ENCODE measurements at regions not wholly inside any gene's neighbourhood (a gene's known extent, or its start where the extent isn't known, plus 50 kb on each side); places are given as distances from the start of the nearest gene placed in this dataset.
"Not testable (repeated sequence)": the region's sequence is repeated elsewhere in the genome, so short reads cannot be mapped to it uniquely, and the experiment has no call there.

DNA sequence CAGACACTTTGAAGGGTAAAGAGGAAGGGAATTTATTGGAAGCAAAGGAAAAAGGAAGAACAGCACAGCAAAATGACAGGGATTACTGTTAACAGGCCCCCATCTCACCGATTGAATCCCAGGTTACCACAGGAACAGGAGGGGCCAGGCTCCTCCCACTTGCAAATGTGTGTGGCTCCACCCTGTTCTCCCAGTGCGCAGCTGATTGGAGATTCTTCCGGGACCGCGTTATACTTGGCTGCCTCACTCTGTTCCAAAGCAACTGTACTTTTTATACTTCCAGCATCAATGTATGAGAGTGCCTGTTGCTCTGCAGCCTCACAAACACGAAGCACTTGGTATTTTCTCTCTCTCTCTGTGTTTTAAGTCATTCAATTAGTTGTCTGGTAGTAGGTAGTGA, 273.6 kb upstream of the MDGA2 start:
- Mint-ChIP-seq H3K9me3 (peaks cover 3 to 7% of the 10 kb centered on the region in 2 donors), H3K27ac (no peak overlapping the region), H3K27me3 (no peaks in the 10 kb centered on the region), H3K4me3 (no peak overlapping the region), H3K36me3 (ENCODE audit: insufficient read depth) (no peaks in the 10 kb centered on the region), H3K4me1 (ENCODE audit: low read depth in 2 of 2) (no peaks in the 10 kb centered on the region)
- ATAC-seq (replicated peaks) = no peak
- no peak for DNase-seq

DNA sequence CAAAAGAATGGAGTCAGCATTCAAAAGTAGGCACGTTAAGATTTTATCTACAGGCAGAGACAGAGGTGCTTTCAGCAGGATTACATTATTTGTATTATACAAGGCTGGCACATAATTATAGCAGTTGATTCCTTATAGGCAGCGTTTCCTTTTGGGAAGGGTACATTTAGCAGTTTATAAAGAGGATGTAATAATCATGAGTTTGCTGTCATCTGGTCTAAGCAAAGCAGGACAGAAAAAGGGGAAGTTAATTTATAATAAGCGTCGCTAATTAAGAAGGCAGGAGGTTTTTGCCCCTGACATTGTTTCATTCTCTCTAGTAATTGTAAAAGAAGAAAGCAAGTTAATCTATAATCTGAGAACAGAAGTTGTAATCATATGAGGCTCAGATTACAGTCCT, 259.9 kb upstream of the MDGA2 start:
- no peak overlapping the region for H3K4me3 Mint-ChIP-seq
- DNase-seq = no peak
- H3K27me3 Mint-ChIP-seq = no peaks in the 10 kb centered on the region
- peaks cover 4 to 15% of the 10 kb centered on the region in 2 donors for H3K9me3 Mint-ChIP-seq
- H3K27ac Mint-ChIP-seq = no peak overlapping the region
- ATAC-seq (replicated peaks) = no peak
- H3K4me1 Mint-ChIP-seq (ENCODE audit: low read depth in 2 of 2) = no peaks in the 10 kb centered on the region
- H3K36me3 Mint-ChIP-seq (ENCODE audit: insufficient read depth) = no peaks in the 10 kb centered on the region

DNA sequence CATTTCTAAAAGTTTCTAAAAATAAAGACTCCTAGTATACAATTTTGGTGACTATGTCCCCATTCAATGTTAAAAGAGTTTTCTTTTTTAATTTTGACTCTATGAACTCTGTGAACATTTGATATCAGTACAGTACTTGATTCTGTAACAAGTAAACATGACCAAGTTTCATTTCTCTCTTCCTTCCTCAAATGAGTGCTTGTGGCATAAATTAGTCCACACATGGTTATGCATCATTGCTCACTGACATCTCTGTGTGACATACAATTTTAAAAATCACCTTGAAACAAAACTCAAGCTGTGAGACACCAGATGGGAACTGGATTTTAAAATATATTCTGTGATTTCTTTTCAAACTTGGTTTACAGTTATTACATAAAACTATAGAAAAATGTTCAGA, 253.9 kb upstream of the MDGA2 start:
- ATAC-seq (replicated peaks) = no peak
- H3K36me3 Mint-ChIP-seq (ENCODE audit: insufficient read depth) = no peaks in the 10 kb centered on the region
- no peak for DNase-seq
- no peak overlapping the region for H3K4me3 Mint-ChIP-seq
- peaks cover 3 to 23% of the 10 kb centered on the region in 2 donors for H3K9me3 Mint-ChIP-seq
- no peaks in the 10 kb centered on the region for H3K27me3 Mint-ChIP-seq
- no peak overlapping the region for H3K27ac Mint-ChIP-seq
- H3K4me1 Mint-ChIP-seq (ENCODE audit: low read depth in 2 of 2) = no peaks in the 10 kb centered on the region

DNA sequence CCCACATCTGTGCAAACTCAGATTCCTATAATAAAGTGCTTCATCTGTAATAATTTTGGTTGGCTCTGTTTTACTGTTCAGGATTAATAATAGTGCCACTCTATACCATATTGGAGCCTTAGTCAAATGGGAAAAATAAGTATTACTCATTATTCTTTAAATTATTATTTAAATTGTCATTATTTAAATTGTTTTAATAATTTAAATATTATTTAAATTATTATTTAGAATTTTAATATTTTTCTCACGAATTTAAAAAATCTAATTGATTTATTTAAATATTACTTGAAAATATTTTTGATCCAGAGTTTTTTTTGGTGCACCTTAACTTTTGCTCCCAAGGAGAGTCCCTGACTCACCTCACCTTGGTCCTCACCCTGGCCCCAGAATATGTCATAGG, 245.7 kb upstream of the MDGA2 start:
- Mint-ChIP-seq H3K36me3 (ENCODE audit: insufficient read depth) (no peaks in the 10 kb centered on the region), H3K4me1 (ENCODE audit: low read depth in 2 of 2) (no peaks in the 10 kb centered on the region), H3K27me3 (no peaks in the 10 kb centered on the region), H3K27ac (no peak overlapping the region), H3K4me3 (no peak overlapping the region), H3K9me3 (peaks cover 0 to 7% of the 10 kb centered on the region in 2 donors)
- DNase-seq = no peak
- ATAC-seq (replicated peaks) = no peak

DNA sequence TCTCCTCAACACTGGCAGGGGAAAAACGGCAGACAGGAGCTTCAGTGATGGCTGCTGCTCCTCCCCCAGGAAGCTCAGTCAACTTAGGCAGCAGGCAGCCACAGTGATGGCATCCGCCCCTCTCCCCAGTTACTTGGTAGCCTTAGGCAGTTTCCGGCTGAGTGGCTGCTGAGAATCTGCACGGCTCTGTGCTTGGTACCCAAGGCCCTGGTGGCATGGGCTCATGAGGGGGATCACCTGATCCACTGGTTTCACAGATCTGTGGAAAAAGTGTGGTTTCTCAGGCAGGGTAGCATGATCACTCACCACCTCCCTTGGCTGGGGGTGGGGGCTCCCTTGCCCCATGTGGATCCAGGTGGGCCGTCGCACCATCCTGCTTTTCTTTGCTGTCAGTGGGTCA, 244.6 kb upstream of the MDGA2 start:
- Mint-ChIP-seq H3K4me3 (no peak overlapping the region), H3K36me3 (ENCODE audit: insufficient read depth) (no peaks in the 10 kb centered on the region), H3K9me3 (peaks cover 0 to 7% of the 10 kb centered on the region in 2 donors), H3K27me3 (no peaks in the 10 kb centered on the region), H3K27ac (no peak overlapping the region), H3K4me1 (ENCODE audit: low read depth in 2 of 2) (no peaks in the 10 kb centered on the region)
- DNase-seq = no peak
- no peak for ATAC-seq (replicated peaks)

DNA sequence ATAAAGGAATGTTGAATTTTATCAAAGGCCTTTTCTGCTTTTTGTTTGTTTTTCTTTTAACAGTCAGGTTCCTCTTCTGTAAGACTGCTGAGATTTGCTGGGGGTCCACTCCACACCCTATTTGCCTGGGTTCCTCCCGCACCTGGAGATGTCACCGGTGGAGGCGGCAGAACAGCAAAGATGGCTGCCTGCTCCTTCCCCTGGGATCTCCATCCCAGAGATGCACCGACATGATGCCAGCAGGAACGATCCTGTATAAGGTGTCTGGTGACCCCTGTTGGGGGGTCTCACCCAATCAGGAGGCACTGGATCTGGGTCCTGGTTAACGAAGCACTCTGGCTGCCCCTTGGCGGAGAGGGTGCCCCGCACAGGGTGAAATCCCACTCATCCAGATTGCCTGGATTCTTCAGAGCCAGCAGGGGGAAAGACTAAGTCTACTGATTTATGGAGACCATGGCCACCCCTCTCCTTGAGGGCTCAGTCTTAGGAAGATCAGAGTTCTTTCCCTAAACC, 244.0 kb upstream of the MDGA2 start:
- no peak overlapping the region for H3K4me3 Mint-ChIP-seq
- H3K4me1 Mint-ChIP-seq (ENCODE audit: low read depth in 2 of 2) = no peaks in the 10 kb centered on the region
- no peak overlapping the region for H3K27ac Mint-ChIP-seq
- H3K27me3 Mint-ChIP-seq = no peaks in the 10 kb centered on the region
- H3K9me3 Mint-ChIP-seq = peaks cover 0 to 7% of the 10 kb centered on the region in 2 donors
- ATAC-seq (replicated peaks) (no peak), DNase-seq (no peak)
- no peaks in the 10 kb centered on the region for H3K36me3 Mint-ChIP-seq (ENCODE audit: insufficient read depth)

DNA sequence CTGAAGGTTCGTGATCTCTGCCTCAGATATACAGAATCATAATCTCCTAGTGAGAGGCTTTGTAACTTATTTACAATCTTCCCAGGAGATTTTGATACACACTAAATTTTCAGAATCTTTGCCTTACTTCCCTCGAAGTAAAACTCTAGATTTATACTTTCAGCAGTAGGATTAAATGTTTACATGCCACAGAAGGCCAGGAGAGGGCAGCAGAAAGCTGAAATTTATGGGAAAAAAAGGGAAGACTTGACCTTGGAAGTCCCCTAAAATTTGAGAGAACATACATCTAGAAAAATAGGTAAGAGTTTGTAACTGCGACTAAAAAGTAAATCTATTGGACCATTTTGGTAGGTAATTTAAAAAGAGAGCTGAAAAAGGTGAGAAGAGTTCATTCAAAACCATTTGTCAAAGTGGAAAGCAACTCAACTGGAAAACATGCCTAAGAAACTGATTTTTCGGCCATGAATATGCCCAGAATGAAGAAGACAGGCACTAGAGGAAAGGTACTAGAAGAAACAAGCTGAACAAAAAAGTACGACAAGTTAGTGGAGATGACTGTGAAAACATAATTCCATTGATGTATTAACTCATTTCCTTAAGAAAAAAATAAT, 242.0 kb upstream of the MDGA2 start:
- Mint-ChIP-seq H3K27ac (no peak overlapping the region), H3K36me3 (ENCODE audit: insufficient read depth) (no peaks in the 10 kb centered on the region), H3K4me3 (no peak overlapping the region), H3K27me3 (no peaks in the 10 kb centered on the region), H3K4me1 (ENCODE audit: low read depth in 2 of 2) (no peaks in the 10 kb centered on the region), H3K9me3 (peaks cover 2 to 7% of the 10 kb centered on the region in 2 donors)
- DNase-seq (no peak), ATAC-seq (replicated peaks) (no peak)

DNA sequence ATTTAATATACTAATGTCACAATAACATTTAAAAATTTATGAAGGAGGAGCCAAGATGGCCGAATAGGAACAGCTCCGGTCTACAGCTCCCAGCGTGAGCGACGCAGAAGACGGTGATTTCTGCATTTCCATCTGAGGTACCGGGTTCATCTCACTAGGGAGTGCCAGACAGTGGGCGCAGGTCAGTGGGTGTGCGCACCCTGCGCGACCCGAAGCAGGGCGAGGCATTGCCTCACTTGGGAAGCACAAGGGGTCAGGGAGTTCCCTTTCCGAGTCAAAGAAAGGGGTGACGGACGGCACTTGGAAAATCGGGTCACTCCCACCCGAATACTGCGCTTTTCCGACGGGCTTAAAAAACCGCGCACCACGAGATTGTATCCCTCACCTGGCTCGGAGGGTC, 225.7 kb upstream of the MDGA2 start:
- ATAC-seq (replicated peaks); H3K27ac Mint-ChIP-seq; H3K36me3 Mint-ChIP-seq (ENCODE audit: insufficient read depth); DNase-seq; H3K27me3 Mint-ChIP-seq; H3K4me1 Mint-ChIP-seq (ENCODE audit: low read depth in 2 of 2); H3K4me3 Mint-ChIP-seq; H3K9me3 Mint-ChIP-seq: not testable (repeated sequence)

DNA sequence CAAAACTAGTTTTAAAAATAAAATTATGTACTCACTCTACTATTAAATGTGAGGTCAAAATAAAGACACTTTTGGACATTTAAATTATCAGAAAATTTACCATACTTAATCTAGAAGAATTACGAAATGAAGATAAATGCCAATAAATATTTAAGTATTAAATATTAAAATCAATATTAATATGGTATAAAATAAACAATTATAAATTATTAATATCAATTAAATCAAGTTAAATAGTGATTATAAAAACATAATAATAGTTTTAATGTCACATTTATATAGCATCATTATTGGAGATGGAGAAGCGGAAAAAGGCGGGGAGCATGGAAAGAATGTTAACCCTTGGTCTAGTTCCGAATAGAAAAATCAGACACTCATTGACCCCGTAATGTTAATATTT, 224.3 kb upstream of the MDGA2 start:
- Mint-ChIP-seq H3K27me3 (no peaks in the 10 kb centered on the region), H3K4me1 (ENCODE audit: low read depth in 2 of 2) (no peaks in the 10 kb centered on the region), H3K9me3 (peaks cover 0 to 4% of the 10 kb centered on the region in 2 donors), H3K27ac (no peak overlapping the region), H3K4me3 (no peak overlapping the region), H3K36me3 (ENCODE audit: insufficient read depth) (no peaks in the 10 kb centered on the region)
- ATAC-seq (replicated peaks) (no peak), DNase-seq (no peak)

DNA sequence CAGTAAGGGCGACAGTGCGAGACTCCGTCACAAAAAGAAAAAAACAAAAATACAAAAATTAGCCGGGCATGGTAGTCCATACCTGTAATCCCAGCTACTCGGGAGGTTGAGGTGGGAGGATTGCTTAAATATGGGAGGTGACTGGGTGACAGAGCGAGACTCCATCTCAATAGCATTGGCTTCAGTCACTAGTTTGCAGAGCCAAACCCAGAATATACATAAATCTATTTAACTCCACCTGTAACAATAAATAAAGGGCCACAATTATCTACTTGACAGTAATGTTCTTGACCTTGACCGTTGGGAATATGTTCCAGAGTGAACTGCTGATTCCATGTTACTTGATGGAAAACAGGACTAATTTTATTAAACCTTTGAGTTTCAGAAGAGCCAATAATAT, 198.9 kb upstream of the MDGA2 start:
- Mint-ChIP-seq H3K4me1 (ENCODE audit: low read depth in 2 of 2) (no peaks in the 10 kb centered on the region), H3K27ac (no peak overlapping the region), H3K9me3 (peaks cover 5 to 7% of the 10 kb centered on the region in 2 donors), H3K36me3 (ENCODE audit: insufficient read depth) (no peaks in the 10 kb centered on the region), H3K4me3 (no peak overlapping the region), H3K27me3 (no peaks in the 10 kb centered on the region)
- ATAC-seq (replicated peaks) (no peak), DNase-seq (no peak)

DNA sequence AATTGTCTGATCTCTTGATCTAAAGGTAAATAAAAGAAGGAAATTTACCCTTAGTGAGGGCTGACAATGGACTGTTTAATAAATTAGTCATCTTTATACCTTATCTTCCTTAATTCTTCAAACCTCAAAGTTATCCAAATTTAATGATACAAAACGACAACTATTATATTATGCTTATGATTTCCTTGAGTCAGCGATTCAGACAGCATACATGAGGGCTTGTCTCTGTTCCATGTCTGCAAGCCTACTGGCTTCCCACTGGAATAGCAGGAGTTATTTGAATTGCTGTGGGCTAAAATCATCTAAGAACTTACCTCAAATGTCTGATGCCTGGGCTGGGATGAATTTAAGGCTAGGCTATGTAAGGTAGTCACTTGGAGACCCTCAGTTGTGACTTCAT, 197.2 kb upstream of the MDGA2 start:
- no peaks in the 10 kb centered on the region for H3K36me3 Mint-ChIP-seq (ENCODE audit: insufficient read depth)
- H3K4me3 Mint-ChIP-seq = no peak overlapping the region
- no peaks in the 10 kb centered on the region for H3K27me3 Mint-ChIP-seq
- no peak for ATAC-seq (replicated peaks)
- DNase-seq = no peak
- no peaks in the 10 kb centered on the region for H3K4me1 Mint-ChIP-seq (ENCODE audit: low read depth in 2 of 2)
- no peak overlapping the region for H3K27ac Mint-ChIP-seq
- peaks cover 0 to 2% of the 10 kb centered on the region in 2 donors for H3K9me3 Mint-ChIP-seq

DNA sequence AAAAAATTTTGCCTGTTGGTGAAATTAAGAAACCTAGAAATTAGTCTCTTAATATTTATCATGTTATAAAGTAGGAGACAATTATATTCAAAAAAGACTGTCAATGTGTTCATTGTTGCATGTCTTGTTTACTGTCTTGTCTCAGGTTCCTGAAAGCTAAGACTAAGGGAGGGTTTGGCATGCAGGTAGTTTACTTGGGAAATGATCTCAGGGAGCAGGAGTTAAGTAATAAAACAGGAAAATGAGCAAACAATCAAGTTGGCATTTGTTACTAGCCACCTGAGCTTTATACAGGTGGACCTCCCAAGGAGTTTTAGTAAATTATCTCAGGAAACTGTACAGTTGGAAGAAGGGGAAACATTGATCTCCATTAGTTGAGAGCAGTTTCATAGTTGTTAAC, 188.0 kb upstream of the MDGA2 start:
- H3K27ac Mint-ChIP-seq = no peak overlapping the region
- no peak overlapping the region for H3K4me3 Mint-ChIP-seq
- peaks cover 7 to 11% of the 10 kb centered on the region in 2 donors for H3K9me3 Mint-ChIP-seq
- no peaks in the 10 kb centered on the region for H3K27me3 Mint-ChIP-seq
- H3K36me3 Mint-ChIP-seq (ENCODE audit: insufficient read depth) = no peaks in the 10 kb centered on the region
- DNase-seq (no peak), ATAC-seq (replicated peaks) (no peak)
- H3K4me1 Mint-ChIP-seq (ENCODE audit: low read depth in 2 of 2) = no peaks in the 10 kb centered on the region

DNA sequence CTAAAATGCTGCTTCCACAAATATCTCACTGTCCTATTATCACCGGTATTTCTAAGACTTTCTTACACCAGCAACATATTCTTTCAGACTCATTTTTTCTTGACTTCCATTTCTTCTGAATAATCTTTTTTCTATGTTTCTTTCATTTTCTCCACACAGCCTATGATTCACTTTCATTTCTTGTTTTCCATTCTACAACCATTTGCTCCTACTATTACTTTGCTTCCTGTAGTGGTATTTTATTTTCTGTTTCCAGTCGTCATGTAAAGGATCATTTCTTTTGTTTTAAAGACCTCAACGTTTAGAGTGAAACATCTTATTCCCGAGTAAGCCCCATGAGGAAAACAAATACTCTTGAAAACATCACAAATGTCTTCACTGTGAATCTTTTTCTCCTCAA, 182.2 kb upstream of the MDGA2 start:
- no peak overlapping the region for H3K27ac Mint-ChIP-seq
- DNase-seq = no peak
- no peaks in the 10 kb centered on the region for H3K36me3 Mint-ChIP-seq (ENCODE audit: insufficient read depth)
- H3K9me3 Mint-ChIP-seq = peaks cover 4 to 6% of the 10 kb centered on the region in 2 donors
- no peak for ATAC-seq (replicated peaks)
- H3K4me3 Mint-ChIP-seq = no peak overlapping the region
- no peaks in the 10 kb centered on the region for H3K4me1 Mint-ChIP-seq (ENCODE audit: low read depth in 2 of 2)
- no peaks in the 10 kb centered on the region for H3K27me3 Mint-ChIP-seq

DNA sequence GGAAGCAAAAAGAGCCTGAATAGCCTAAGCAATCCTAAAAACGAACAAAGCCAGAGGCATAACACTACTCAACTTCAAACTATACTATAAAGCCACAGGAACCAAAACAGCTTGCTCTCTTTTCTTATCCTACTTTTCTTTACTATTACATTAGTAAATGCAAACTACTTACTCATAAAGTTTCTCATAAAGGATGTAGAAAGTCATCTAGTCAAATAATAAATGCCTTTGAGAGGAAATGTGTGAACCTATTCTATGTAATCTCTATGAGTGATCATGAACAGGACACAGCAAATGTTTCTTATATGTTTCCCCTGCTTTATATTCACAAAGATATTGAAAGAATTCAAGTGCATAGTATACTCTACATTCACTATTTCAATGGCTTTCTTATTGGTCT, 176.9 kb upstream of the MDGA2 start:
- Mint-ChIP-seq H3K4me3 (no peak overlapping the region), H3K4me1 (ENCODE audit: low read depth in 2 of 2) (no peaks in the 10 kb centered on the region), H3K36me3 (ENCODE audit: insufficient read depth) (peaks cover 3% of the 10 kb centered on the region), H3K27ac (no peak overlapping the region), H3K9me3 (peaks cover 0 to 8% of the 10 kb centered on the region in 2 donors), H3K27me3 (no peaks in the 10 kb centered on the region)
- ATAC-seq (replicated peaks) (no peak), DNase-seq (no peak)

DNA sequence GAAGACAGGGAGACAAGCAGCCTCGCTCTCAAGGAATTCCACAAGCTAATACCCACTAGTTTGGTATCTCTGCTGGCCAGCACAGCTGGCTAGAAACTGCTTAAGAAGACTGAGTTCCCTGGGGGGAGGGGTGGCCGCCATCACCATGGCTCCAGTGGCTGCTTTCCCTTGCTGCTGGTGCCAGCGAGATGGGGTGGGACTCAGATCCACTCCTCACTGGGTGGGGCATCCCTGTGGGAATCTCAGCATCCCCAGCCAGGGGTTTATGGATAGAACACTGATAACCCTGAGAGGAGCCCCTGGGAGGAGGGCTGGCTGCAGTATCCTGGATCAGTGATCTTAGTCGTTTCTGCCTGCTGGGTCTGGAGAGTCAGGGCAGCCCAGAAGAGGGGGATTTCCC, 170.6 kb upstream of the MDGA2 start:
- no peaks in the 10 kb centered on the region for H3K27me3 Mint-ChIP-seq
- peaks cover 10 to 19% of the 10 kb centered on the region in 2 donors for H3K9me3 Mint-ChIP-seq
- H3K36me3 Mint-ChIP-seq (ENCODE audit: insufficient read depth) = no peaks in the 10 kb centered on the region
- no peak for ATAC-seq (replicated peaks)
- no peaks in the 10 kb centered on the region for H3K4me1 Mint-ChIP-seq (ENCODE audit: low read depth in 2 of 2)
- H3K4me3 Mint-ChIP-seq = no peak overlapping the region
- no peak overlapping the region for H3K27ac Mint-ChIP-seq
- no peak for DNase-seq
